ENCODE measurements at regions not wholly inside any gene's neighbourhood (a gene's known extent, or its start where the extent isn't known, plus 50 kb on each side); places are given as distances from the start of the nearest gene placed in this dataset.

- H3K9me3 ChIP-seq: no peaks in the 10 kb centered on the region
- no peaks in the 10 kb centered on the region for H3F3A ChIP-seq (replicated peaks; ENCODE audit: insufficient read depth)
- ChIA-PET POLR2A (no interaction called here), CTCF (no interaction called here)
- H3K27ac ChIP-seq (ENCODE audit: low read depth in 2 of 2, low read length in 1 of 2): no peak overlapping the region
- DNase-seq: no peak
- no peaks in the 10 kb centered on the region for H3K9me2 ChIP-seq
- H3K9ac ChIP-seq: no peak overlapping the region
- H3K36me3 ChIP-seq (replicated peaks in 1 of 2; ENCODE audit: control insufficient read depth in 1 of 2, insufficient read depth in 2 of 2, low read length in 1 of 2): no peaks in the 10 kb centered on the region
- H3K4me1 ChIP-seq (ENCODE audit: control insufficient read depth in 1 of 2, insufficient read depth in 2 of 2, low read depth in 1 of 2, low read length in 1 of 2): no peaks in the 10 kb centered on the region; a peak in 1 of 4 replicates
- no peaks in the 10 kb centered on the region for H4K20me1 ChIP-seq (ENCODE audit: insufficient read depth)
- H3K79me2 ChIP-seq (ENCODE audit: insufficient read depth): no peaks in the 10 kb centered on the region
- no peak overlapping the region for H2AFZ ChIP-seq (ENCODE audit: low read depth)
- no peaks in the 10 kb centered on the region for H3K27me3 ChIP-seq (ENCODE audit: insufficient read depth)
- H3K4me3 ChIP-seq (ENCODE audit: low read depth in 2 of 2, low read length in 1 of 2): no peak overlapping the region
- no peak overlapping the region for H3K4me2 ChIP-seq
- TF ChIP-seq ZBTB33 (IDR thresholded peaks at IDR 0.05; ENCODE audit: borderline replicate concordance, low read depth): no peak
- TF ChIP-seq RFX5 (IDR thresholded peaks at IDR 0.05; ENCODE audit: low read length): no peak
- TF ChIP-seq NRF1 (IDR thresholded peaks at IDR 0.05; ENCODE audit: low read depth, low read length): no peak
- no peak for TF ChIP-seq SMC3 (IDR thresholded peaks at IDR 0.05; ENCODE audit: low read depth, low read length)
- no peak for TF ChIP-seq TCF12 (IDR thresholded peaks at IDR 0.05)
- no peak for TF ChIP-seq USF1 (IDR thresholded peaks at IDR 0.05; ENCODE audit: borderline replicate concordance, low read depth)
- no peak for TF ChIP-seq RCOR1 (IDR thresholded peaks at IDR 0.05; ENCODE audit: low read length)
- no peak for TF ChIP-seq NFIC (IDR thresholded peaks at IDR 0.05; ENCODE audit: borderline replicate concordance)
- TF ChIP-seq EZH2phosphoT487 (IDR thresholded peaks at IDR 0.05; ENCODE audit: borderline replicate concordance, low read depth): no peak
- WGBS (ENCODE audit: low lambda C conversion rate): 88% methylated on average over 3 of the region's 3 CpGs
These were observed 898.5 kb downstream of the METTL15 start for GRCh38 chr11:29006668-29007067.

GRCh38 chr11:29005401-29005980 is 897.3 kb downstream of the METTL15 start:
- DNase-seq: no peak
- POLR2A ChIA-PET: no interaction called here
- 46% methylated on average over 4 of the region's 4 CpGs for WGBS (ENCODE audit: low lambda C conversion rate)
- TF ChIP-seq RAD21 (IDR thresholded peaks at IDR 0.05; ENCODE audit: low read length): no peak
- no peak for TF ChIP-seq TEAD4 (IDR thresholded peaks at IDR 0.05; ENCODE audit: borderline replicate concordance, insufficient read depth)
- no peak for TF ChIP-seq USF1 (IDR thresholded peaks at IDR 0.05; ENCODE audit: borderline replicate concordance, low read depth)
- no peak for TF ChIP-seq TCF12 (IDR thresholded peaks at IDR 0.05)
- TF ChIP-seq FOXJ3 (CRISPR knock-in tag; IDR thresholded peaks at IDR 0.05): no peak
- TF ChIP-seq NRF1 (IDR thresholded peaks at IDR 0.05; ENCODE audit: low read depth, low read length): no peak
- no peak for TF ChIP-seq FOXM1 (IDR thresholded peaks at IDR 0.05; ENCODE audit: low read depth)
- no peak for TF ChIP-seq CHD2 (IDR thresholded peaks at IDR 0.05; ENCODE audit: low read length, partially characterized antibody)
- TF ChIP-seq ZBTB33 (IDR thresholded peaks at IDR 0.05; ENCODE audit: borderline replicate concordance, low read depth): no peak
- TF ChIP-seq REST (IDR thresholded peaks at IDR 0.05; ENCODE audit: low read depth, low read length): no peak
- TF ChIP-seq RXRA (IDR thresholded peaks at IDR 0.05; ENCODE audit: borderline replicate concordance, low read depth): no peak
- TF ChIP-seq MEF2A (IDR thresholded peaks at IDR 0.05; ENCODE audit: borderline replicate concordance, low read depth): no peak
- no peak for TF ChIP-seq MXI1 (IDR thresholded peaks at IDR 0.05; ENCODE audit: low read depth, low read length)

More at GRCh38 chr11:29005401-29005980, 897.3 kb downstream of the METTL15 start:
- Histone ChIP-seq H4K20me1 (ENCODE audit: insufficient read depth) (no peaks in the 10 kb centered on the region), H3K9ac (no peak overlapping the region), H3K27me3 (ENCODE audit: insufficient read depth) (no peaks in the 10 kb centered on the region), H3K4me3 (ENCODE audit: low read depth in 2 of 2, low read length in 1 of 2) (no peak overlapping the region), H3K9me2 (no peaks in the 10 kb centered on the region), H3K4me2 (no peak overlapping the region), H3K4me1 (ENCODE audit: control insufficient read depth in 1 of 2, insufficient read depth in 2 of 2, low read depth in 1 of 2, low read length in 1 of 2) (no peaks in the 10 kb centered on the region; a peak in 2 of 4 replicates), H3K27ac (ENCODE audit: low read depth in 2 of 2, low read length in 1 of 2) (no peak overlapping the region), H3F3A (replicated peaks; ENCODE audit: insufficient read depth) (no peaks in the 10 kb centered on the region), H2AFZ (ENCODE audit: low read depth) (no peak overlapping the region; the same call in 1 of the 2 replicates), H3K9me3 (no peaks in the 10 kb centered on the region), H3K79me2 (ENCODE audit: insufficient read depth) (no peaks in the 10 kb centered on the region), H3K36me3 (replicated peaks in 1 of 2; ENCODE audit: control insufficient read depth in 1 of 2, insufficient read depth in 2 of 2, low read length in 1 of 2) (no peaks in the 10 kb centered on the region)
- CTCF ChIA-PET: interaction anchor here (1.2 kb wide), 1 partner anchor 12 kb away, joined by 3 read pairs; no protein-coding TSS in a partner anchor
